Spleen (tissue), 7 donors: ENCODE measurements at regions not wholly inside any gene's neighbourhood (a gene's known extent, or its start where the extent isn't known, plus 50 kb on each side); places are given as distances from the start of the nearest gene placed in this dataset.

ENCODE experiments used
- POLR2A ChIP-seq, 3 donors: fragments of 450-650 bp; IDR thresholded peaks; one replicate each; pipeline ENCODE4 v1.5.1; 2017; ENCODE audit warnings: antibody characterized with exemption in 3 of 3, mild to moderate bottlenecking in 1 of 3
- POLR2AphosphoS5 ChIP-seq, 3 donors: sonication (generic); formaldehyde crosslinking; IDR thresholded peaks; one replicate each; pipeline ENCODE4 v1.5.1; 2017; ENCODE audit warnings: antibody characterized with exemption in 3 of 3
- TF ChIP-seq, protein P1 (sequence below), 11 experiments: fragments of 200-600 bp in 7 of 11; fragments of 450-650 bp in 4 of 11; sonication (generic) in 4 of 11; IDR thresholded peaks in 8 of 11; conservative IDR thresholded peaks in 3 of 11; 1 replicate in 7 of 11; 2 replicates in 4 of 11; pipeline versions ENCODE4 v1.4.0 to v1.8.0; 2016 to 2021; ENCODE audit warnings: antibody characterized with exemption in 11 of 11, inconsistent platforms in 4 of 11, mild to moderate bottlenecking in 1 of 11
- donor health status: DM: no; HTN: no; CAD: no; lungs with moderate emphysema.
- donor health status: DM: no; HTN: no; CAD: no.
- donor health status: DM: no; HTN: no; CAD: no.

DNA sequence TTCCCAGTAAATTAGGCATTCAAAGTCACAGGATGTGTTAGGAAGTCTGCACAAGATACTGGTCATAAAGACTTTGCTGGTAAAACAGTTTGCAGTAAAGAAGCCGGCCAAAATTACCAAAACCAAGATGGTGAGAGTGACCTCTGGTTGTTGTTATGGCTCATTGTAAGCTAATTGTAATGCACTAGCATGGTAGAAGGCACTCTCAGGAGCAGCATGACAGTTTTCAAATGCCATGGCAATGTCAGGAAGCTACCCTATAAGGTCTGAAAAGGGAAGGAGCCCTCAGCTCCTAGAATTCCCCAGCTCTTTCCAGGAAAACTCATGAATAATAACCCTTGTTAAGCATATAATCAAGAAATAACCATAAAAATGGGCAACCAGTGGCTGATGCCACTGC is 64.3 kb upstream of the TNC start:
- TF ChIP-seq, protein P1, sequence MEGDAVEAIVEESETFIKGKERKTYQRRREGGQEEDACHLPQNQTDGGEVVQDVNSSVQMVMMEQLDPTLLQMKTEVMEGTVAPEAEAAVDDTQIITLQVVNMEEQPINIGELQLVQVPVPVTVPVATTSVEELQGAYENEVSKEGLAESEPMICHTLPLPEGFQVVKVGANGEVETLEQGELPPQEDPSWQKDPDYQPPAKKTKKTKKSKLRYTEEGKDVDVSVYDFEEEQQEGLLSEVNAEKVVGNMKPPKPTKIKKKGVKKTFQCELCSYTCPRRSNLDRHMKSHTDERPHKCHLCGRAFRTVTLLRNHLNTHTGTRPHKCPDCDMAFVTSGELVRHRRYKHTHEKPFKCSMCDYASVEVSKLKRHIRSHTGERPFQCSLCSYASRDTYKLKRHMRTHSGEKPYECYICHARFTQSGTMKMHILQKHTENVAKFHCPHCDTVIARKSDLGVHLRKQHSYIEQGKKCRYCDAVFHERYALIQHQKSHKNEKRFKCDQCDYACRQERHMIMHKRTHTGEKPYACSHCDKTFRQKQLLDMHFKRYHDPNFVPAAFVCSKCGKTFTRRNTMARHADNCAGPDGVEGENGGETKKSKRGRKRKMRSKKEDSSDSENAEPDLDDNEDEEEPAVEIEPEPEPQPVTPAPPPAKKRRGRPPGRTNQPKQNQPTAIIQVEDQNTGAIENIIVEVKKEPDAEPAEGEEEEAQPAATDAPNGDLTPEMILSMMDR (IDR thresholded peaks at IDR 0.05 in 8 of 11, conservative IDR thresholded peaks at IDR 0.05 in 3 of 11): no peak
- TF ChIP-seq POLR2A (IDR thresholded peaks at IDR 0.05) (no peak), POLR2AphosphoS5 (IDR thresholded peaks at IDR 0.05) (no peak)
